A549 (cell line): ENCODE measurements at regions not wholly inside any gene's neighbourhood (a gene's known extent, or its start where the extent isn't known, plus 50 kb on each side); places are given as distances from the start of the nearest gene placed in this dataset.
A peak's percentile ranks its signal among the peaks of the same experiment; 100 is the strongest.

Source experiments
- ATAC-seq, 2 experiments: fragments of 200-7000 bp in 1 of 2; fragments of >200 bp in 1 of 2; cut with Nextera tagmentation in 1 of 2; cut with Tn5 transposase in 1 of 2; 3 replicates each; pipeline versions ENCODE4 v1.8.0 to v1.9.1; 2018 to 2020; ENCODE audit warnings: mild to moderate bottlenecking in 1 of 2, moderate library complexity in 1 of 2
- CTCF ChIA-PET: fragments of 300-600 bp; sonication (Branson Sonifier 250); formaldehyde crosslinking; extraction: SDS; loops from one replicate; lab custom pipeline; 2021; ENCODE audit warnings: antibody characterized with exemption, inconsistent platforms; lab: Yijun Ruan, JAX
- POLR2A ChIA-PET: fragments of 350-600 bp; formaldehyde crosslinking; extraction: SDS; loops from one replicate; lab custom pipeline; 2021; ENCODE audit warnings: antibody characterized with exemption, inconsistent platforms; lab: Yijun Ruan, JAX
- DNase-seq, 2 experiments: peaks; one replicate each; pipeline versions ENCODE4 v3.0.0 to v3.0.0-alpha.2; 2011 to 2016; ENCODE audit warnings: low read depth in 1 of 2, low spot score in 1 of 2
- FAIRE-seq: peaks from 2 replicates; lab custom pipeline; 2011; peaks lifted over from hg19 to GRCh38; lab: Jason Lieb, UNC
- H3K27ac ChIP-seq, 2 experiments: fragments of >200 bp; sonication (Bioruptor Twin); formaldehyde crosslinking; 3 replicates each; pipeline ENCODE4 v1.5.1; 2016 to 2017
- H3K4me1 ChIP-seq: fragments of >200 bp; sonication (Bioruptor Twin); formaldehyde crosslinking; 3 replicates; pipeline ENCODE4 v1.6.1; 2016
- H3K4me2 ChIP-seq: fragments of >200 bp; sonication (Bioruptor Twin); formaldehyde crosslinking; 3 replicates; pipeline ENCODE4 v1.6.1; 2016
- H3K4me3 ChIP-seq: fragments of >200 bp; sonication (Bioruptor Twin); formaldehyde crosslinking; 3 replicates; pipeline ENCODE4 v1.5.1; 2016
- H3K9me3 ChIP-seq: fragments of >200 bp; sonication (Bioruptor Twin); formaldehyde crosslinking; 3 replicates; pipeline ENCODE4 v1.6.1; 2016
- BHLHE40 ChIP-seq: IDR thresholded peaks from 2 replicates; pipeline ENCODE4 v1.6.1; 2012; ENCODE audit warnings: low read depth, low read length, inconsistent platforms
- CBX2 ChIP-seq: fragments of 200-600 bp; sonication (generic); IDR thresholded peaks from 2 replicates; pipeline ENCODE4 v1.6.1; 2016; ENCODE audit warnings: low read depth, mild to moderate bottlenecking, borderline replicate concordance
- CBX8 ChIP-seq: fragments of 200-600 bp; sonication (generic); IDR thresholded peaks from 2 replicates; pipeline ENCODE4 v1.6.1; 2016
- CEBPB ChIP-seq, 2 experiments: fragments of >200 bp in 1 of 2; sonication (Bioruptor Twin) in 1 of 2; formaldehyde crosslinking in 1 of 2; IDR thresholded peaks; 2 replicates each; pipeline ENCODE4 v1.6.1; 2012 to 2016
- EHF ChIP-seq: fragments of 250-450 bp; sonication (Bioruptor Pico); IDR thresholded peaks from 2 replicates; pipeline ENCODE4 v1.5.0; 2020; ENCODE audit warnings: mild to moderate bottlenecking
- ESRRA ChIP-seq: fragments of 150-350 bp; IDR thresholded peaks from 2 replicates; pipeline ENCODE4 v1.6.1; 2014; ENCODE audit warnings: mild to moderate bottlenecking, low read length, borderline replicate concordance
- FOSL2 ChIP-seq, 2 experiments: fragments of 450-650 bp in 1 of 2; fragments of >200 bp in 1 of 2; sonication (Bioruptor Twin) in 1 of 2; formaldehyde crosslinking; IDR thresholded peaks; 2 replicates each; pipeline versions ENCODE4 v1.5.0 to v1.6.1; 2016 to 2020; ENCODE audit warnings: mild to moderate bottlenecking in 1 of 2, moderate library complexity in 1 of 2
- FOXS1 ChIP-seq: fragments of 250-450 bp; sonication (Bioruptor Pico); IDR thresholded peaks from 2 replicates; pipeline ENCODE4 v1.5.0; 2020; ENCODE audit warnings: mild to moderate bottlenecking, moderate library complexity
- HDAC2 ChIP-seq: fragments of 200-600 bp; sonication (generic); IDR thresholded peaks from 2 replicates; pipeline ENCODE4 v1.6.1; 2016
- HEYL ChIP-seq: fragments of 250-450 bp; sonication (Bioruptor Pico); IDR thresholded peaks from 2 replicates; pipeline ENCODE4 v1.8.0; 2021; ENCODE audit warnings: mild to moderate bottlenecking, moderate library complexity
- JUNB ChIP-seq: fragments of >200 bp; sonication (Bioruptor Twin); formaldehyde crosslinking; IDR thresholded peaks from 2 replicates; pipeline ENCODE4 v1.6.1; 2016
- KDM1A ChIP-seq: fragments of 200-600 bp; sonication (generic); IDR thresholded peaks from 2 replicates; pipeline ENCODE4 v1.6.1; 2016; ENCODE audit warnings: low read depth, mild to moderate bottlenecking
- KDM5A ChIP-seq: fragments of 200-600 bp; sonication (generic); IDR thresholded peaks from 2 replicates; pipeline ENCODE4 v1.6.1; 2016; ENCODE audit warnings: antibody characterized with exemption, mild to moderate bottlenecking
- NFE2L2 ChIP-seq: fragments of 150-350 bp; conservative IDR thresholded peaks from 2 replicates; pipeline ENCODE4 v1.6.1; 2014; ENCODE audit warnings: low read length
- PHF8 ChIP-seq: fragments of 200-600 bp; sonication (generic); IDR thresholded peaks from 2 replicates; pipeline ENCODE4 v1.6.1; 2016; ENCODE audit warnings: low read depth, mild to moderate bottlenecking, antibody characterized with exemption, moderate library complexity, borderline replicate concordance
- POLR2A ChIP-seq: IDR thresholded peaks from 2 replicates; pipeline ENCODE4 v1.6.1; 2012; ENCODE audit warnings: mild to moderate bottlenecking, low read length
- POLR2AphosphoS2 ChIP-seq: conservative IDR thresholded peaks from 2 replicates; pipeline ENCODE4 v1.6.1; 2012; ENCODE audit warnings: low read length, improper control_type of control experiment, inconsistent platforms
- RCOR1 ChIP-seq: fragments of 150-350 bp; IDR thresholded peaks from 2 replicates; pipeline ENCODE4 v1.6.1; 2014; ENCODE audit warnings: antibody characterized with exemption, low read length, low read depth
- RNF2 ChIP-seq: fragments of 200-600 bp; sonication (generic); IDR thresholded peaks from 2 replicates; pipeline ENCODE4 v1.6.1; 2016; ENCODE audit warnings: low read depth, mild to moderate bottlenecking, antibody characterized with exemption, moderate library complexity, borderline replicate concordance
- TP53 ChIP-seq: fragments of 250-450 bp; sonication (Bioruptor Pico); IDR thresholded peaks from 2 replicates; pipeline ENCODE4 v1.5.0; 2021; ENCODE audit warnings: mild to moderate bottlenecking, moderate library complexity
- ZC3H11A ChIP-seq: fragments of 450-650 bp; IDR thresholded peaks from 2 replicates; pipeline ENCODE4 v1.6.1; 2014; ENCODE audit warnings: antibody characterized with exemption, mild to moderate bottlenecking
- ZFP36 ChIP-seq: fragments of 450-650 bp; IDR thresholded peaks from 2 replicates; pipeline ENCODE4 v1.6.1; 2014; ENCODE audit warnings: borderline replicate concordance; ENCODE audit not compliant: partially characterized antibody
- WGBS: methylation state at CpG from one replicate; pipeline ENCODE4 v1.1.6; 2017; ENCODE audit errors: missing lambda C conversion rate; 5-methylcytosine and 5-hydroxymethylcytosine counted together
- TF ChIP-seq, protein P1 (sequence below): fragments of >200 bp; sonication (Bioruptor Twin); formaldehyde crosslinking; IDR thresholded peaks from 2 replicates; pipeline ENCODE4 v1.6.1; 2016
- TF ChIP-seq, protein P2 (sequence below): fragments of 250-450 bp; sonication (Bioruptor Pico); IDR thresholded peaks from 2 replicates; pipeline ENCODE4 v1.5.0; 2021; ENCODE audit warnings: mild to moderate bottlenecking, moderate library complexity, borderline replicate concordance
- TF ChIP-seq, protein P3 (sequence below): IDR thresholded peaks from 2 replicates; pipeline ENCODE4 v1.6.1; 2012; ENCODE audit warnings: low read depth, borderline replicate concordance

DNA sequence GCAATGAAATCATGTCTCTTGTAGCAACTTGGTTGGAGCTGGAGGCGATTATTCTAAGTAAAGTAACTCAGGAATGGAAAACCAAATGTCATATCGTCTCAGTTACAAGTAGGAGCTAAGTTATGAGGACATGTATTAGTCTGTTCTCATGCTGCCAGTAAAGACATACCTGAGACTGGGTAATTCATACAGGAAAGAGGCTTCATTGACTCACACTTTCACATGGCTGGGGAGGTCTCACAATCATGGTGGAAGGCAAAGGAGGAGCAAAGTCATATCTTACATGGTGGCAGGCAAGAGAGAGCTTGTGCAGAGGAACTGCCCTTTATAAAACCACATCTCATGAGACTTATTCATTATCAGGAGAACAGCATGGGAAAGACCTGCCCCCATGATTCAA, 370.1 kb upstream of the PRKCQ start (continued):
- no peak for TF ChIP-seq FOXS1 (CRISPR knock-in tag)
- TF ChIP-seq FOSL2 (IDR thresholded peaks at IDR 0.05) = no peak
- no peak for TF ChIP-seq FOSL2 (CRISPR knock-in tag; IDR thresholded peaks at IDR 0.05)
- no peak for TF ChIP-seq CBX8
- TF ChIP-seq RCOR1 = no peak
- TF ChIP-seq NFE2L2 = no peak
- no peak for TF ChIP-seq TP53 (CRISPR knock-in tag)
- no peak for TF ChIP-seq POLR2AphosphoS2
- TF ChIP-seq ZFP36 = no peak
- no peak for TF ChIP-seq HDAC2
- no peak for TF ChIP-seq PHF8
- no peak for TF ChIP-seq KDM5A

DNA sequence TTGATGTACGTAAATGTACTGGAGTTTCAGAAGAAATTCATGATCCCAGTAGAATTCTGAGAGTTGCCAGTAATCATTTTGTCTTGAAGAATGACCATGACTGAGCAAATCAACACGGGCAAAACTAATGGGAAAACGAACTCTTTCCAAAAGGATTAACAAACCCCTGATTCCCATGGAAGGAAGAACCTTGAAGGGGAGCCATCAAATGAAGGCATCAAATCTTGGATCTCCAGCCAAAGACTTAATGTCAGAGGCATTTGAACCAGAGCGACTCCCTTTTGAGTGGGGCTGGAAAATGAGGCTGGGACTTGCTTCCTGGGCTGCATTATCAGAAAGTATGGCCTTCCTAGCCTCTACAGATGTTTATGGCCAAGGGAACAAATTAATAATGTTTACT, 364.4 kb upstream of the PRKCQ start:
- FAIRE-seq = no peak
- Histone ChIP-seq H3K27ac (no peak overlapping the region), H3K4me1 (no peaks in the 10 kb centered on the region), H3K9me3 (peaks cover 15% of the 10 kb centered on the region), H3K4me2 (no peak overlapping the region), H3K4me3 (no peak overlapping the region)
- TF ChIP-seq JUNB (no peak), BHLHE40 (no peak), RNF2 (0 out of 2 replicates have a peak, but pooled peaks have one; percentile 68), HEYL (CRISPR knock-in tag) (no peak), POLR2A (no peak), ZC3H11A (no peak), ESRRA (no peak), CBX8 (peak; percentile 73; the same call in 1 of the 2 replicates), CBX2 (no peak), EHF (CRISPR knock-in tag) (no peak), KDM1A (no peak)
- TF ChIP-seq, protein P1, sequence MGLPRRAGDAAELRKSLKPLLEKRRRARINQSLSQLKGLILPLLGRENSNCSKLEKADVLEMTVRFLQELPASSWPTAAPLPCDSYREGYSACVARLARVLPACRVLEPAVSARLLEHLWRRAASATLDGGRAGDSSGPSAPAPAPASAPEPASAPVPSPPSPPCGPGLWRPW = no peak
- TF ChIP-seq, protein P2, sequence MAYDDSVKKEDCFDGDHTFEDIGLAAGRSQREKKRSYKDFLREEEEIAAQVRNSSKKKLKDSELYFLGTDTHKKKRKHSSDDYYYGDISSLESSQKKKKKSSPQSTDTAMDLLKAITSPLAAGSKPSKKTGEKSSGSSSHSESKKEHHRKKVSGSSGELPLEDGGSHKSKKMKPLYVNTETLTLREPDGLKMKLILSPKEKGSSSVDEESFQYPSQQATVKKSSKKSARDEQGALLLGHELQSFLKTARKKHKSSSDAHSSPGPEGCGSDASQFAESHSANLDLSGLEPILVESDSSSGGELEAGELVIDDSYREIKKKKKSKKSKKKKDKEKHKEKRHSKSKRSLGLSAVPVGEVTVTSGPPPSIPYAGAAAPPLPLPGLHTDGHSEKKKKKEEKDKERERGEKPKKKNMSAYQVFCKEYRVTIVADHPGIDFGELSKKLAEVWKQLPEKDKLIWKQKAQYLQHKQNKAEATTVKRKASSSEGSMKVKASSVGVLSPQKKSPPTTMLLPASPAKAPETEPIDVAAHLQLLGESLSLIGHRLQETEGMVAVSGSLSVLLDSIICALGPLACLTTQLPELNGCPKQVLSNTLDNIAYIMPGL (CRISPR knock-in tag) = no peak
- TF ChIP-seq, protein P3, sequence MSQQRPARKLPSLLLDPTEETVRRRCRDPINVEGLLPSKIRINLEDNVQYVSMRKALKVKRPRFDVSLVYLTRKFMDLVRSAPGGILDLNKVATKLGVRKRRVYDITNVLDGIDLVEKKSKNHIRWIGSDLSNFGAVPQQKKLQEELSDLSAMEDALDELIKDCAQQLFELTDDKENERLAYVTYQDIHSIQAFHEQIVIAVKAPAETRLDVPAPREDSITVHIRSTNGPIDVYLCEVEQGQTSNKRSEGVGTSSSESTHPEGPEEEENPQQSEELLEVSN = no peak
- 24% methylated on average over 4 of the region's 4 CpGs for WGBS
- POLR2A ChIA-PET = no interaction called here
- no peak for ATAC-seq
- CTCF ChIA-PET = no interaction called here
- DNase-seq = no peak

DNA sequence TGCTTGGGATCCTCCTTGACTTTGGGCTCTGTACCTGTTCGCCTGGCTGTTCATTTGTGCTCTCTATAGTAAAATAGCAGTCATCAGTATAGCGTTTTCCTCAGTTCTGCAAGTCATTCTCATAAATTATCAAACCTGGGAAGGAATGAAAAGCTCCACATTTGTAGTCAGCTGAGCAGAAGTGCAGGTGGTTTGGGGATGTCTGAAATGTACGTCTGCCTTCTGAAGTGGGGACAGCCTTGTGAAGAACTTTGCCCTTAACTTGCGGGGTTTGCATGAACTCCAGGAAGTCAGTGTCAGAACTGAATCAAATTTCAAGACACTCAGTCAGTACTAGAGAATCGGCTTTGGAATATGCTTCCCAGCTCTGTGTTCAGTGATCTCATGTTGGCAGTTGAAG, 358.3 kb upstream of the PRKCQ start:
- CTCF ChIA-PET = interaction anchor here (1.5 kb wide), 1 partner anchor 11 kb away, joined by 3 read pairs; no protein-coding TSS in a partner anchor
- Histone ChIP-seq H3K4me2 (no peak overlapping the region), H3K4me3 (no peak overlapping the region), H3K4me1 (no peaks in the 10 kb centered on the region), H3K27ac (no peak overlapping the region), H3K9me3 (no peaks in the 10 kb centered on the region)
- TF ChIP-seq NFE2L2 (0 out of 2 replicates have a peak, but pooled peaks have one; percentile 14), EHF (CRISPR knock-in tag) (no peak), CEBPB (IDR thresholded peaks at IDR 0.05) (no peak)
- WGBS = 24% methylated on average over 5 of the region's 5 CpGs
- POLR2A ChIA-PET = no interaction called here
- FAIRE-seq = no peak
- no peak for ATAC-seq
- DNase-seq = no peak
